GM19035 (cell line): ENCODE measurements at regions not wholly inside any gene's neighbourhood (a gene's known extent, or its start where the extent isn't known, plus 50 kb on each side); places are given as distances from the start of the nearest gene placed in this dataset.

ENCODE experiments used
- ATAC-seq: cut with Tn5 transposase; IDR thresholded peaks from one replicate; pipeline ENCODE4 v1.9.1; 2021; ENCODE audit not compliant: unreplicated experiment

DNA sequence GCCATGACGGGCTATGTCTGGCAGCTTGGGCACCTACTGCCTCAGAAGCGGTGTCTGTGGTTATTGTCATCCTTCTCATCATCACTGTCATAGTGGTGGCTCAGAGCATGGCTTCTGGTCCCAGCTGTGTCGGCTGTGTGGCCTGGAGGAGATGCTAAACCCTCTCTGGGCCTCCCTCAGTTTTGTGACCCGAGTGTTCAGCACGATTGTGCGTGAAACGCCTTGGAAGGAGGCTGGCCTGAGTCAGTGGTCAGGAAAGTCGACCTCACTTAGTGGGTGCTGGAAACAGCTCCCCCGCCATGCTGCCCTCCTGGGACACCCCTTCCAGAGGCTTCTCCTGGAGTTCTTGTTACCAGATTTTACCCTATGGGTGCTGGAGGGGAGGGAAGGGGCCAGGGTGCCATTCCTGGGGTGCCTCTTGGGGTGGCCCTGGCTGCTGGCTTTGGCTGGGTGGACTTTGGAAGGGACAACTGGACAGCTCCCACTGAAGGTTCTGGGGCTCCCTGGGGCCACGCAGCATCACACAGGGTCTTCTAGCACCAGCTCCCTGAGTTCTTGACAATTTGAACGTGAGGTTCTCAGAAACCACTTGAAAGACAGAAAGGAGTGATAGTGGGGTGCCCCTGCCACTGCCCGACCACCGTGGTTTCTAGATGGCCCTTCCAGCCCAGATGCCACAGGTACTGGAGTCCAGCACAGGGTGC lies 226.5 kb upstream of the GSE1 start:
- ATAC-seq, result no peak

GRCh38 chr16:85387171-85387507 lies 226.0 kb upstream of the GSE1 start:
- no peak for ATAC-seq

DNA sequence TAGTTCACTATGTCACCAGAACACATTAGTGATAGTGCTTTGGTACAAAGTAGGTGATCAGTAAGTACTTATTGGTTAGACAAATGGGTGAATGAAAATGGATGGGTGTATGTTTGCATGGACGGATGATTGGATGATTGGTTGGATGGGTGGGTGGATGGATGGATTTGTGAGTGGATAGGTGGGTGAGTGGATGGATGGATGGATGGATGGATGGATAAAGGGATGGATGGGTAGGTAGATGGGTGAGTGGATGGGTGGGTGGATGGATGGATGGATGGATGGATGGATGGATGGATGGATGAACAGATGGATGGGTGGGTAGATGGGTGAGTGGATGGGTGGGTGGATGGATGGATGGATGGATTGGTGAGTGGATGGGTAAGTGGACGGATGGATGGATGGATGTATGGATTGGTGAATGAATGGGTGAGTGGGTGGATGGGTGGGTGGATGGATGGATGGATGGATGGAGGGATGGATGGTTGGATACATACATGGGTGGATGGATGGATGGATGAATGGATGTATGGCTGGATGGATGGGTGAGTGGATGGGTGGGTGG lies 225.3 kb upstream of the GSE1 start:
- ATAC-seq, result no peak

DNA sequence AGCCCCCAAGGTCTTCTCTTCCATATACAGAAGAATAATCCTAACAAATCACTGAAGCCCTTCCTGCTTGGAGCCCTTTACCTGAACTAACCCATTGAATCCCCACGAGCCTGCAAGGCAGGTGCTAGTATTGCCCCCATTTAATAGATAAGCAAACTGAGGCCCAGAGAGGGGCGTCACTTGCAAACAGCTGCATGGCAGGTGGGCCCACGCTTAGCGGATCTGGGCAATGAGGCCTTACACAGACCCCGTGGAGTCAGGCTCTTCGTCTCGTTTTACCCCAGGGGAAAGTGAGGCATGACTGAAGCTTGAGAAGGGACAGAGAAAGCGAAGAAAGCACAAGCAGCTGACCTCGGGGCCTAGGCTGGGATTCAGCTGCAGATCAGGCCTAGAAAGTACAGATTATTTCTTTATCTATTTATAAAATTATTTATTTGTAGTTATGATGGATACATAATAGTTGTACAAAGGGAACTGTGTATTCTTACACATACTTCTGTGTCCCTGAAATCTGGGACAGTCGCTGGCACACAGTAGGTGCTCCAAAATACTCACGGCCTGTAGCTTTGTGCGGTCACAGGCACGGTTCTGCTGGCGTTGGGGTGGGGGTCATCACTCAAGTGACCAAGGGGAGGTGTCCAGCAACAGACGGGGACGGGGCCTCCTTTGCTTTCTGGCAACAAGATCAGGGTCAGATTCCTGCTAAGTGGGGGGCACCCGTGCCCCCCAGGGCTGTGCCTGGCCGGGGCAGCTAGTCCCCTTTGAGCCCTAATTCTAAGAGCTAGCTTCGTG lies 223.2 kb upstream of the GSE1 start:
- no peak for ATAC-seq

DNA sequence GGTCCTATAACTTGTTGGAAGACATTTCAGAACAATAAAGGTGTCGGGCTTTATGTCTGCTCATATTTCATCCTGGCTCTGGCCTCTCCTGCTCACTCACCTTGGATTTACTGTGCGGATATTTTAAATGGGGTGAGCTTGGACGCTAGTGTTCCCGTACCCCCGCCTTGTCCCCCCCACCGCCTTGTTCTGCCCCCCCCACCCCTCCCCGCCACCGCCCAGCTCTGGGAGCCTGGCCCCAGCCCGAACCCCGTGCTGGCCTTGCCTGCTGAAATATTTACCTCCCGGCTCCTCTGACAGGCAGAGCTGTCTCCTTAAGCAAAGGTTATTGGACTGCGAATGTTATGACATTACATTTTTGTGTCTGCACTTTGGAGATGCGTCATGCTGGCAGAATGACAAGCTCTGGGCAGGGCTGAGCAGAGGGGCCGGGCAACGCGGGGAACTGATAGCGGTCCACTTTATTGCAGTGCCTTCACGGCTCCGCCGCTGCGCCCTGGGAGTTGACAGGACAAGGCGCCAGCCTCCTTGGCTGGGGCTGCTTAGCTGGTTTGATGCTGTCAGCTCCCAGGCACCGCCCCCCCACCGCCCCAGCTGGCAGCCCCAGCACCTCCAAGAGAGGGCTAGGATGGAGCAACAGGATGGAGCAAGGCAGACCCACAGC lies 222.5 kb upstream of the GSE1 start:
- ATAC-seq, result no peak

DNA sequence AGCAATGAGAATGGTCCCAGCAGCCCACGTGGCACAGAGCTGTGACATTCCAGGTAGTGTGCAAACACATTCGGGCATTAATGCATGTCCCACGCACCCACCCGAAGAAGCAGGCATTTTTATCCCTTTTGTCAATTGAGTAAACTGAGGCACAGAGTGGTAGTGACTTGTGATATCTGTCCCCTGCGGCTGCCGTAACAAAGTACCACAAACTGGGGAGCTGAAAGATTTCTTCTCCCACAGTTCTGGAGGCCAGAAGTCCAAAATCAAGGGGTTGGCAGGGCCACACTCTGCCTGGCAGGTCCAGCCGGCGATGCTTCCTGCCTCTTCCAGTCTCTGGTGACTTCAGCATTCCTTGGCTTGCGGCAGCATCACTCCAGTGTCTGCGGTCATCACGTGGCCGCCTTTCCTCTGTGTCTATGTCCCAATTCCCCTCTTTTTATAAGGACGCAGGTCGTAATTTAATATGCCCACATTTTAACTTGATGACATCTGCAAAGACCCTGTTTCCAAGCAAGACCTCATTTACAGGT lies 221.9 kb upstream of the GSE1 start:
- no peak for ATAC-seq

- ATAC-seq, result no peak
Observed at GRCh38 chr16:85391769-85392583, 221.1 kb upstream of the GSE1 start.

DNA sequence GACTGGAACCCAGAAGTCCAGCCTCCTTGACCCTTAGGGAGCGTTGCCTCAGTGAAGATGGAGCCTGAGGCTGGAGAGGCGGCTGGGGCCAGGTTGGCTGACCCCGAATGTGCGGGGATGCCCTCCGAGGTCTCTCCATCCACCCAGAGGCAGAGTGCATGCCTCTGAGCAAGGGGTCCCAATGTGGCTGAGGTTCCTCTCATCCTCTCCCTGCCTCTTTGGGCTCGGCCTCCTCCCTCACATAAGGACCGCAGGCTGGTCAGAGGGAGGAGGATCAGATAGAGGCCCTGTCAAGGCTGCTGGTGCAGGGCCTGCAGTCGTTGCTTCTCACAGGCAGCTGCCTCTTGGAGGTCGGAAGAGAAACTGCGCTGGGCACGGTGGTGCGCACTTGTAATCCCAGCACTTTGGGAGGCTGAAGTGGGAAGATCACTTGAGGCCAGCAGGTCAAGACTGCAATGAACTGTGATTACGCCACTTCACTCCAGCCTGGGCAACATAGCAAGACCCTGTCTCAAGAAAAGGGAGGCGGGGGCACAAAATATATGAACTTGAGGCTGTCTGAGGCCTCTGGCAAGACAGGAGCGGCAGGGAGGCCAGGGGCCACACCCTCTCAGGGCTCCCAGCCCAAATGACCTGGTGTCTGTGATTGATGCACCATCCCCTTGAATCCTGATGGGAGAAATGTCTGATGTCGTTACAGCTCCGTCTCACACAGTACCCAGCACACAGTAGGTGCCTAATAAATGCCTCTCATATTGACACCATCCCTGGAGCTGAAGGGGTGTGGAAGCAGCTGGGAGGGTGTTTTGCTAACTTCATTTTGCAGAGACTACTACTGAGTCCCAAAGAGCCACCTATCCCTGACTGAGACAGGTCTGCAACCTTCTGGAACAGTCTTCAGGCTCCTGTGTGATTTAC lies 220.1 kb upstream of the GSE1 start:
- ATAC-seq, result no peak

GRCh38 chr16:85393674-85394451 lies 219.3 kb upstream of the GSE1 start:
- no peak for ATAC-seq

GRCh38 chr16:85394456-85395206 lies 218.5 kb upstream of the GSE1 start:
- no peak for ATAC-seq

- no peak for ATAC-seq
Observed at GRCh38 chr16:85395207-85395912, 217.8 kb upstream of the GSE1 start.

DNA sequence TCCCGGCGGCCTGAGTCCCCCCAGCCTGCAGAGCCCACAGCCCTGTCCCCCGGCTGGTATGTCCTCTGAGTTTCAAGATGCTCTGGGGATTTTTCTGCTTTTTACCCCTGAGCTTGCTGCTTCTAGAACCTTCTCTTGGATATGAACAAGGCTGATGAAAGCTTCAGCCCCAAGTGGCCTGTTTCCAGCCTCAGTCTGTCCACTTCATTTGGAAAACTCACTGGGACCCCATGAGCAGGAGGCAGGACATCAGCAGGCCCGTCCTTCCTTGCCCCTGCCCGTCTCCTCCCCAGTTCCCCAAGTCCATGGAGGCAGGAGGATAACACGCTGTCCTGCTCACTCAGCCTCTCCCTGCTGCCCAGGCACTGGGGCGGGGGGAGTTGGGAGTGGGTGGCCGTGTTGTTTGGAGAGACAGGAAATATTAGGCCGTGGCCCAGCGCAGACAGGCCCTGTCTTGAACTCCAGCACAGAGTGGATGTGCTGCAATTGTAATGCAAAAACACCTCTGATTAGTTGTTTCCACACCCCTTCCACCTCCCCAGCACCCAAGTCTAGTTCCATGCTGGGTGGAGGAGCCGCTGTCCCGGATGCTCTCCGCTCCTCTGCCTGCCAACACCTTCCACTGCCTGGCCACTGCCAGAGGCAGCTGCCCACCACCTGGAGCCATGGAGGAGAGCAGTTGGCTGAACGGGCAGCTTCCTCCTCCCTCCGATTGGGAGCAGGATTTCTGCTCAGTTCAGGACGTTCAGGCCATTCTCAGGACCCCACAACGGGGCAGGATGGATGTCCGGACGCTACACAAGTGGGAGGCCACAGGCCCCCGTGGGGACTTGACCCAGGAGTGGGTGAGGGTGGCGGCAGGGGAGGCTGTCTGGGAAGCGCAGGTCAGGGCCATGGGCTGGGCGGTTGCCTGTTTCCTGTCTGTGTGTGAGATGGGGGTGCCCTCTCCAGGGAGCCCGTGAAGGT lies 216.9 kb upstream of the GSE1 start:
- no peak for ATAC-seq

GRCh38 chr16:85396879-85397871 lies 215.9 kb upstream of the GSE1 start:
- no peak for ATAC-seq

GRCh38 chr16:85398050-85398451 lies 215.1 kb upstream of the GSE1 start:
- no peak for ATAC-seq
